ENCODE measurements at regions not wholly inside any gene's neighbourhood (a gene's known extent, or its start where the extent isn't known, plus 50 kb on each side); places are given as distances from the start of the nearest gene placed in this dataset.

GRCh38 chr10:53749439-53749838 lies 976.9 kb upstream of the MBL2 start:
- DNase-seq (ENCODE audit: low read depth): no peak

GRCh38 chr10:53748319-53748718 lies 975.7 kb upstream of the MBL2 start:
- DNase-seq (ENCODE audit: low read depth): no peak

- no peak for DNase-seq (ENCODE audit: low read depth)
Observed at GRCh38 chr10:53744746-53745145, 972.2 kb upstream of the MBL2 start.

GRCh38 chr10:53744176-53744575 lies 971.6 kb upstream of the MBL2 start:
- DNase-seq (ENCODE audit: low read depth): no peak

- DNase-seq (ENCODE audit: low read depth): no peak
Observed at GRCh38 chr10:53737132-53737531, 964.5 kb upstream of the MBL2 start.

GRCh38 chr10:53726921-53727320 lies 954.3 kb upstream of the MBL2 start:
- no peak for DNase-seq (ENCODE audit: low read depth)

- DNase-seq (ENCODE audit: low read depth): no peak
Observed at GRCh38 chr10:53724581-53724980, 952.0 kb upstream of the MBL2 start.

GRCh38 chr10:53719658-53720057 lies 947.1 kb upstream of the MBL2 start:
- DNase-seq (ENCODE audit: low read depth): no peak

- DNase-seq (ENCODE audit: low read depth): no peak
Observed at GRCh38 chr10:53716156-53716555, 943.6 kb upstream of the MBL2 start.

GRCh38 chr10:53713431-53713830 lies 940.8 kb upstream of the MBL2 start:
- no peak for DNase-seq (ENCODE audit: low read depth)

GRCh38 chr10:53702489-53702888 lies 929.9 kb upstream of the MBL2 start:
- no peak for DNase-seq (ENCODE audit: low read depth)

- no peak for DNase-seq (ENCODE audit: low read depth)
Observed at GRCh38 chr10:53701213-53701612, 928.6 kb upstream of the MBL2 start.

- DNase-seq (ENCODE audit: low read depth): no peak
Observed at GRCh38 chr10:53700278-53700677, 927.7 kb upstream of the MBL2 start.

- DNase-seq (ENCODE audit: low read depth): no peak
Observed at GRCh38 chr10:53699684-53700083, 927.1 kb upstream of the MBL2 start.

GRCh38 chr10:53699231-53699630 lies 926.6 kb upstream of the MBL2 start:
- DNase-seq (ENCODE audit: low read depth): no peak

GRCh38 chr10:53697038-53697437 lies 924.5 kb upstream of the MBL2 start:
- no peak for DNase-seq (ENCODE audit: low read depth)

- no peak for DNase-seq (ENCODE audit: low read depth)
Observed at GRCh38 chr10:53690524-53691240, 918.1 kb upstream of the MBL2 start.

- DNase-seq (ENCODE audit: low read depth): no peak
Observed at GRCh38 chr10:53687800-53688199, 915.2 kb upstream of the MBL2 start.

GRCh38 chr10:53682885-53683284 lies 910.3 kb upstream of the MBL2 start:
- no peak for DNase-seq (ENCODE audit: low read depth)

- no peak for DNase-seq (ENCODE audit: low read depth)
Observed at GRCh38 chr10:53682458-53682857, 909.9 kb upstream of the MBL2 start.

GRCh38 chr10:53679666-53680065 lies 907.1 kb upstream of the MBL2 start:
- DNase-seq (ENCODE audit: low read depth): no peak

GRCh38 chr10:53675177-53675576 lies 902.6 kb upstream of the MBL2 start:
- DNase-seq (ENCODE audit: low read depth): no peak

GRCh38 chr10:53667063-53667462 lies 894.5 kb upstream of the MBL2 start:
- DNase-seq (ENCODE audit: low read depth): no peak

GRCh38 chr10:53664282-53665019 lies 891.9 kb upstream of the MBL2 start:
- DNase-seq (ENCODE audit: low read depth): no peak

Data from amniotic epithelial cell (primary cell).